GM10266 (cell line): ENCODE measurements at regions not wholly inside any gene's neighbourhood (a gene's known extent, or its start where the extent isn't known, plus 50 kb on each side); places are given as distances from the start of the nearest gene placed in this dataset.

Experiments
- DNase-seq: peaks from one replicate; pipeline ENCODE4 v3.0.0; 2012; ENCODE audit errors: extremely low spot score
- CTCF ChIP-seq: IDR thresholded peaks from 2 replicates; pipeline ENCODE4 v1.5.1; 2012; ENCODE audit warnings: mild to moderate bottlenecking, low read depth; ENCODE audit not compliant: control insufficient read depth, insufficient read depth; ENCODE audit errors: missing control alignments

DNA sequence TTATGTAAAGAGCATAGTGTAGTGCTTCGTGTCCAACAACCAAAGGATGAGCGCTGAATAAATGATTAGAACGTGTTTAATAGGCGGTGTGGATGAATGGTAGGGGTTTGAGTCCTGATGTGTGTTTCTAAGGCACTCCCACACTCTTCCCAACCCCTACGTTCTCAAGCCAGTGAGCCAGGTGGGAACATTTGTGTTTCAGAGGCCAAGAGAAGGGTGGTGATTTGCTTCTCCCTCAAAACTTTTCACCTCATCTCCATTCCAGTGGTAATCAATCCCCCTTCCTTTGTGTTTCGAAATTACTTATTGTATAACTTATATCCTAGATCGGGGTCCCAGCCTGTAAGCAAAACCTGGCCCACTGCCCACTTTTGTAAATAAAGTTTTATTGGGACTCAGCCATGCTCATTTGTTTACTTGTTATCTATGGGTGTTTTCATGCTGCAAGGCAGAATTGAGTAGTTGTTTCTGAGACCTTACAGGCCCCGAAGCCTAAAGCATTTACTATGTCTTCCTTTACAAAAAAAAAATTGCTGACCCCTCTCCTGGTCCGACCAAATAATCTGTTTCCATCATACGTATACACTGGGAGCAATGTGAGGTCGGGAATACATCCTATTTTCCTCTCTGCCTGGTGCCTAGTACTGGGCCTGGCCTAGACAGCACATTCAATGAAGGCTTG, 150.8 kb upstream of the MYCN start:
- TF ChIP-seq CTCF: no peak
- DNase-seq: no peak

DNA sequence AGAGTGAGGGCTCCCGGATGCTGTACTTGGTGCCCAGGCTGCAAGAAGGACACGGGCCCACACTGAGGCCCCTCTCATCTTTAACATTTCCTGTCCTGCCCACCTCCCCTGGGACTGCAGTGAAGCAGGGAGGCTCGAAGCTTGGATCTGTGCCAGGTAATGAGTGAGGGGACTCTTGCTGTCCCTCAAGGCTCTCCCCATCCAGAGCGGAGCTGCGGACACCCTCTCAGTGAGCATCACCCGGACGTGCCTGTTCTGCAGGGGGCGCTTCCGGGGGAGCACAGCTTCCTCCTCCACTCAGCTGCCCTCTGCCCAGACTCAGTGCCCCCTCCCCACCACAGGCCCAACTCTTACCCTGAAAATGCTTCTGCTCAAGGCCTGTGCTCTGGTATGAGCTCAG, 150.0 kb upstream of the MYCN start:
- TF ChIP-seq CTCF: no peak
- DNase-seq: no peak

GRCh38 chr2:15790838-15791237, 149.5 kb upstream of the MYCN start:
- no peak for TF ChIP-seq CTCF
- DNase-seq: no peak

- DNase-seq: no peak
- TF ChIP-seq CTCF: no peak
Measured at GRCh38 chr2:15791294-15791693, 149.1 kb upstream of the MYCN start.

GRCh38 chr2:15792331-15792730, 148.0 kb upstream of the MYCN start:
- TF ChIP-seq CTCF: no peak
- no peak for DNase-seq

- no peak for TF ChIP-seq CTCF
- DNase-seq: no peak
Measured at GRCh38 chr2:15793078-15793913, 147.1 kb upstream of the MYCN start.

DNA sequence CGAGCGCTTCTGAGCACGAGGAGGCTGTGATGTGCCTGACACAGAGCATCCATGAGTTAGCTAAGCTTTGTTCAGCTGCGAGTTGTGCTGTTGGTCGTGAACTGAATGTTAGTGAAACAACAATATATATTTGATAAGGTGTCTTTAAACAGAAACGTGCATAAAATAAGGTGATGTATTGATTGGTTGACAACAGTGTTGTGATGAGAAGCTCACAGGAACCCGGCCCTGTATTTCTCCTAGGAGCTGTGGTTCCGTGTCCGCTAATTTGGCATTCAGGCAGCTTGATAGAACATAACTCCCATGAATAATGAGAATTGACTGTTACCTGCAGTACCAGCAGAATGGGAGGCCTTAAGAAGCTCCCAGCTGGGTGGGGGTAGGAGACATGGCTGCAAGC, 146.4 kb upstream of the MYCN start:
- TF ChIP-seq CTCF: no peak
- no peak for DNase-seq
